BLaER1 (cell line): ENCODE measurements at regions not wholly inside any gene's neighbourhood (a gene's known extent, or its start where the extent isn't known, plus 50 kb on each side); places are given as distances from the start of the nearest gene placed in this dataset.

Source experiments
- H3K27ac ChIP-seq: shearing (Covaris generic); formaldehyde crosslinking; 2 replicates; pipeline ENCODE4 v1.8.1; 2022
- H3K27me3 ChIP-seq: shearing (Covaris generic); formaldehyde crosslinking; 2 replicates; pipeline ENCODE4 v1.8.1; 2022
- H3K36me3 ChIP-seq: shearing (Covaris generic); formaldehyde crosslinking; 2 replicates; pipeline ENCODE4 v1.8.1; 2022
- H3K4me1 ChIP-seq: shearing (Covaris generic); formaldehyde crosslinking; 2 replicates; pipeline ENCODE4 v1.8.1; 2022
- H3K4me2 ChIP-seq: shearing (Covaris generic); formaldehyde crosslinking; 2 replicates; pipeline ENCODE4 v1.8.1; 2022
- H3K4me3 ChIP-seq: shearing (Covaris generic); formaldehyde crosslinking; 2 replicates; pipeline ENCODE4 v1.8.1; 2022
- H3K9ac ChIP-seq: shearing (Covaris generic); formaldehyde crosslinking; 2 replicates; pipeline ENCODE4 v1.8.1; 2022
- H3K9me3 ChIP-seq: shearing (Covaris generic); formaldehyde crosslinking; 2 replicates; pipeline ENCODE4 v1.8.1; 2022
- H4K20me1 ChIP-seq: shearing (Covaris generic); formaldehyde crosslinking; 2 replicates; pipeline ENCODE4 v1.8.1; 2022
- Cebpa-rat ChIP-seq: shearing (Covaris generic); IDR thresholded peaks from 2 replicates; pipeline ENCODE4 v1.8.1; 2022

DNA sequence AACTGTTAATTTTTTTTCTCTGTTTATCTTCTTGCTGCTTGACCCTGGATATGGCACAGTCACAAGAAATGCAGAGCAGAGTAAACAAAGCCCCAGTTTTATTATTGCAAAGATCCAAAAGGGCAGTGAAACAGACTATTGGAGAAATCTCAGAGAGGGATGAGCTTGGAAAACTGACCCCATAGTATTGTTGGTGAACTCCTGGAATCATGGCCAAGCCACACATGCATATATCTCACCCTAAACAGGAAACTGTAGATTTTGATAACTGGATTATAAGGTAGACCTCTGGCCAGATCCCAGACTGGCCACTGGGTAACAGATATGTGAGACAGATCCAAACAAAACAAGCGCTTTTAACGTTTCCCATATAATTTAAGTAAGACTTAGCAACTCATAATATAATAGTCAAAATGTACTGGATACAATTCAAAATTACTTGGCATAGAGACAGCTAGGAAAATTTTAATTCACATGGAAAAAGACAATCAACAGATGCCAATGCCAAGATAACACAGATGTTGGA lies 263.5 kb upstream of the SEMA6A start:
- Histone ChIP-seq H3K9me3 (no peaks in the 10 kb centered on the region), H3K4me3 (no peak overlapping the region), H3K9ac (no peak overlapping the region), H3K4me1 (no peaks in the 10 kb centered on the region), H4K20me1 (no peaks in the 10 kb centered on the region), H3K27ac (no peak overlapping the region), H3K36me3 (no peaks in the 10 kb centered on the region), H3K4me2 (no peak overlapping the region), H3K27me3 (no peaks in the 10 kb centered on the region)
- TF ChIP-seq Cebpa-rat: no peak

DNA sequence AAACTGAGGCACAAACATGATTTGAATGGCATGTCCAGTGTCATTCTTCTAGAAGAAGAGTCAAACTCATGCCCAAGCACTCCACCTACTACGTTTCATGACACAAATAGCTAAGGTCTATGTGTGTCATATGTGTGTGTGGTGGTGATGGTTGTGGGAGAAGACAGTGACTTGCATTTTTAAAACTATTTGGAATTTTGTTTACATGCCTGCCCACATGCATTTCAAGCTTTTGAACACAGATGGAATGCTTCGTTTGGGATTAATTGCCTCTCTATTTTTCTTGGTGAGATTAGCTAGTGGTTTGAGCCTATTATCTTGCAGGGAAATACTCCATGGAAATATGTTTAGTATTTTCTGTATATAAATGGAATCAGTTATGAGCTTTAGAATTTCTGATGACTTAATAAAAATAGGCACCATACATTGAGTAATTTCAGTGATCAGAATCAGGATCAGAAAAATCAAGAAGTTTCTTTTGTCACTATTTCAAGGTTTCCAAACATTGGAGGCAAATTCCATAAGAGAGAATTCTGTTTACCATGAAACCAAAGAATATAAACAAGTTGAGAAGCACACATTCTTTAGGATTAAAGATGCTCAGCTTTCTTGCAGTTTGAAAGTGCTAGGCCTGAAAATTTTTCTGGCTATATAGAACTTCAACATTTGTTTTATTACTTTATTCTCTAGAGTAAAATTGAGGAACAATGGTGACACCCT lies 260.3 kb upstream of the SEMA6A start:
- H3K27me3 ChIP-seq: no peaks in the 10 kb centered on the region
- H3K4me1 ChIP-seq: no peaks in the 10 kb centered on the region
- H3K9ac ChIP-seq: no peak overlapping the region
- H3K4me3 ChIP-seq: no peak overlapping the region
- H3K27ac ChIP-seq: no peak overlapping the region
- no peaks in the 10 kb centered on the region for H3K36me3 ChIP-seq
- no peak overlapping the region for H3K4me2 ChIP-seq
- TF ChIP-seq Cebpa-rat: no peak
- no peaks in the 10 kb centered on the region for H3K9me3 ChIP-seq
- no peaks in the 10 kb centered on the region for H4K20me1 ChIP-seq

DNA sequence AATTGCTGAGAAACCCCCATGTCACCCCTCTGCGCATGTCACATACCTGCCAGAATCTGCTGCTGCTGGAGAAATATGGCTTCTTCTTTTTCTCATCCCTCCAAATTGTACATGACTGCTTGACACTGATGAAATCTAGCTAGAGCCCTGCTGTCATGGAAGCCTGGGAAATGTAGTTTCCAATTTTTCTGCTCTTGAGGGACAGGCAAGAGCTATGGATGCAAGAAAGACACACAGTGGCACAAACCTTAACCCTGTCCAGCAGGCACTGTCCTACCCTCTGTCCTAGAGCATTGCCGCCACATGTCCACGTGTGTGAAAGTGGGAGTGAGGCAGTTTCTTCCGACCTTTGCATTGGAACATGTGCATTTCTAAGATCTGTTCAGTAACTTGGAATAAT lies 255.5 kb upstream of the SEMA6A start:
- Histone ChIP-seq H3K27ac (no peak overlapping the region), H3K4me3 (no peak overlapping the region), H3K36me3 (no peaks in the 10 kb centered on the region), H3K9ac (no peak overlapping the region), H3K9me3 (no peaks in the 10 kb centered on the region), H3K27me3 (no peaks in the 10 kb centered on the region), H3K4me2 (no peak overlapping the region), H4K20me1 (no peaks in the 10 kb centered on the region), H3K4me1 (no peaks in the 10 kb centered on the region)
- TF ChIP-seq Cebpa-rat: no peak

DNA sequence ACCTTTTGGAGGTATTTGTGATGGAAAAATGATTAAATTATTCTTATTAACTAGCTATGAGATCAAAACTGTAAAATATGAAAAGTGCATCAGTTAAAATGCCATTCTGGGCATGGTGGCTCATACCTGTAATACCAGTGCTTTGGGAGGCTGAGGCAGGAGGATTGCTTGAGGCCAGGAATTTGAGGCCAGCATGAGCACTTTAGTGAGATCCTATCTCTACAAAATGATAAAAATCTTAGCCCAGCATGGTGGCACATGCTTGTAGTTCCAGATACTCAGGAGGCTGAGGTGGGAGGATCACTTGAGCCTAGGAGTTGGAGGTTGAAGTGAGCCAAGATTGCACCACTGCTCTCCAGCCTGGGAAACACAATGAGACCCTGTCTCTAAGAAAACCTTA lies 252.5 kb upstream of the SEMA6A start:
- H3K9ac ChIP-seq: no peak overlapping the region
- TF ChIP-seq Cebpa-rat: no peak

DNA sequence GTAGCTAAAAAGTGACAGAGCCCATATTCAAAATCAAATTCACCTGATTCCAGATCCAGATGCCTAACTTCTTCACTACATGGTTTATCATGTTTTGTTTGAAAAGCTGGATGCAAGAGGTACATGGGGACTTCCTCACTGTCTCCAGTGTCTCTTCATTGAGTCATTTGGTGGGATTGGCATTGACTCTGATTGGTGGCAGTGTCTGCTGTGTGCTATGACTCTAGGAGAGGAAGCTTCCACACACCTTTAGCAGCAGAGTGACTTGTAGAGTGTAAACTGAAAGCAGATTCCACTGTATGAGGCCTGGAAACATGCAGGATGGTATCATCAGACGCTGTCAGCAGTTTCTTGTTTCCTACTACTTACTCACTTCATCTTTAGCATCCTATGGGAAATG lies 250.9 kb upstream of the SEMA6A start:
- Histone ChIP-seq H3K36me3 (no peaks in the 10 kb centered on the region), H4K20me1 (no peaks in the 10 kb centered on the region), H3K9ac (no peak overlapping the region), H3K4me3 (no peak overlapping the region), H3K27me3 (no peaks in the 10 kb centered on the region), H3K4me2 (no peak overlapping the region), H3K27ac (no peak overlapping the region), H3K9me3 (no peaks in the 10 kb centered on the region), H3K4me1 (no peaks in the 10 kb centered on the region)
- no peak for TF ChIP-seq Cebpa-rat

More for the DNA sequence above, 252.5 kb upstream of the SEMA6A start:
- no peaks in the 10 kb centered on the region for H3K27me3 ChIP-seq
- no peaks in the 10 kb centered on the region for H4K20me1 ChIP-seq
- no peaks in the 10 kb centered on the region for H3K36me3 ChIP-seq
- H3K27ac ChIP-seq: no peak overlapping the region
- H3K9me3 ChIP-seq: no peaks in the 10 kb centered on the region
- no peak overlapping the region for H3K4me2 ChIP-seq
- no peak overlapping the region for H3K4me3 ChIP-seq
- H3K4me1 ChIP-seq: no peaks in the 10 kb centered on the region

DNA sequence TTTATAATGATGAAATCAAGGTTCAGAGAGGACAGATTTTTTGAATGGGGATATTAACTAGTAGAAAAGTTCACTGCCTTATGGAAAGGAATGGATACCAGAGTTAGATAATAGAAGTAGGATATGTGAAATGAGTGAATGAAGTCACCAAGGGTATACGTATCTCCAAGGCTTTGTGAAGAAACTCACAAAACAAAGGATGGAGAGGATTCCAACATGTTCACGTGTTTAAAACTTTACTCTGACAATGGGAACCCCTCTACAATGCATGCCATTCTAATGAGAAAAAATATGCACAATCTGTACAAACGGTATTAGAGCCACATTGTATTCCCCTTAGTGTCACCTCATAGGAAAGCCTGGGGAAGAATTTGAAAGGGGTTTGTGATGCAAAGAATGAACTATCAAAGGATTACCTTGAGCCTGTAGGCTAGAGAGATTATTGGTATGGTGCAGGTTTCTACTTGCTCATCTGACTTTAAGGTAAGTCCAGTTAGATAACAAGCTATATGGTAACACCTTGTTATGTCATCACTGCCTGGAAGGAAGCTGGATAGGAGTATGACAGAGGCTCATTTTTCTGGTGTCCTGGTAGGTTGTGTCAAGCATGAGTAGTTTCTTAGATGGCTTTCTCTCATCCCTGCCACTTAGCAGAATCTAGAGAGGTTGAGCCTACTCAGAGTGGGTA lies 250.3 kb upstream of the SEMA6A start:
- Histone ChIP-seq H3K36me3 (no peaks in the 10 kb centered on the region), H3K27me3 (no peaks in the 10 kb centered on the region), H3K27ac (no peak overlapping the region), H3K4me2 (no peak overlapping the region), H3K4me1 (no peaks in the 10 kb centered on the region), H3K4me3 (no peak overlapping the region), H4K20me1 (no peaks in the 10 kb centered on the region), H3K9me3 (no peaks in the 10 kb centered on the region), H3K9ac (no peak overlapping the region)
- TF ChIP-seq Cebpa-rat: no peak

DNA sequence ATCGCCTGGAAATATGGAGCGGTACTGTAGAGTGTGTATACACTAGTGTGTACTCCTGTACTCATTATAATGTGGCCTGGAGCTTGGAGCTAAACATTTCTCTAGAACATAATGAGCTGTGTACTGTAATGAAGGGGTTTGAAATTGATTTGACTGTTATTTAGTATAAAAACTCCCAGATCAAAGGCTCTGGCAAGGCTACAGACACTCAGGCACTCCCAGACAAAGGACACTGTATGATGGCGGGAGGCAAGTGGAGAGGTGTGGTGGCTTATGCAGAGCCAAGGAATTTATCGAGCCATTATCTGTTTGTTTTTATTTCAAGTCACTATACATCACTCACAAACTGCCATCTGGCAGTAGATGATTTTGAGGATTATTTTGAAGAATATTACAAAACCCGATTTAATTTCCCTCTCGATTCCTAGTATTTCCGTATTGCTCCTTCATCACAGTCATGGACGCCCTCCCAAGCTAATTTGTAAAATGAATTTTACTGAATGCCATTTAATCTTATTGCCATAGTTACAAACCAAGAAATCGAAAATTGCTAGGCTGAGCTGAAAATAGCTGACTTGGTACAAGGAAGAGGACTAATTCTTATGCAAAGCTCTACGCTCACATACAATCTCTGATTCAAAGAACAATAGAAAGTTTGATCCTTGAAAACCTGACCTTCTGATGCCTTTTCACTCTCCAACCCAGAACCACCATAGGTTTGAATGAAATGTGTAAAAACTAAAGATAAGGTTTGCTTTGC lies 240.2 kb upstream of the SEMA6A start:
- no peak overlapping the region for H3K27ac ChIP-seq
- TF ChIP-seq Cebpa-rat: no peak
- H3K4me1 ChIP-seq: no peaks in the 10 kb centered on the region
- H3K36me3 ChIP-seq: no peaks in the 10 kb centered on the region
- no peak overlapping the region for H3K4me2 ChIP-seq
- no peak overlapping the region for H3K4me3 ChIP-seq
- H4K20me1 ChIP-seq: no peaks in the 10 kb centered on the region
- H3K9me3 ChIP-seq: no peaks in the 10 kb centered on the region
- H3K27me3 ChIP-seq: no peaks in the 10 kb centered on the region
- no peak overlapping the region for H3K9ac ChIP-seq

DNA sequence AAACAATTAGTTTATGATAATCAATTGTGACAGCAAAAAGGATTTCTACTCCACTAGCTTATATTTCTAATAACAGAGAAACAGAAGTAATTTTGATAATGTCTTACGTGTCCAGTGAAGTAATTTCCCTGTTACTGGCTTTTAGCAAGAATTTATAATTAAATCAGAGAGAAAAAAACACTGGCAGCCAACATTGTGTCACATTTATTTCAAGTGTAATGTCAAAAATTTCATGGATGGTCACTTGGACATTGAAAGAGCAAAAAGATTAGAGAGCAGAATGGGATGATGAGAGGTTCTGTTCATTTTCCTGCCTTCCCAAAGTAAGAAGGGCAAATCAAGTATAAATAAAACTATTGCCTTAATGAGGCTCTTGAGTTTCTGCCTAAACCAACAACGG lies 239.3 kb upstream of the SEMA6A start:
- Histone ChIP-seq H3K27me3 (no peaks in the 10 kb centered on the region), H4K20me1 (no peaks in the 10 kb centered on the region), H3K36me3 (no peaks in the 10 kb centered on the region), H3K4me3 (no peak overlapping the region), H3K9ac (no peak overlapping the region), H3K27ac (no peak overlapping the region), H3K4me2 (no peak overlapping the region), H3K9me3 (no peaks in the 10 kb centered on the region), H3K4me1 (no peaks in the 10 kb centered on the region)
- no peak for TF ChIP-seq Cebpa-rat

DNA sequence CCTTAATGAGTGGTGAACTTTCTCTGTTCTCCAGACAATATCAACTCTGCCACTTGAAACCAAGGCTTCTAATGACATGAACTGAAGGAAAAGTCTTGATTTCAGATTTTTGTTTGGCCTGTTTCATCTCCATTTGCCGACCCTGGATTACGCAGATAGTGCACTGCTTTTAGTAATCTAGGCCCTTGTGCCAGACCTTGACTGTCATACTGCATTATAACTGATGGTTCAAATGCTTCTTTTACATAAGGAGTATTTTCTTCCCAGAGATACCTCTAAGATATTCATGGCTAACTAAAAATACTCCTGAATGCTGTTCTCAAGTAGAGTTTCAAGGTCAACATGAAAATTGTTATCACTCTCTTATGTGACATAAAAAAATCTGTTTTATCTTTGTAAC lies 238.7 kb upstream of the SEMA6A start:
- H3K27me3 ChIP-seq: no peaks in the 10 kb centered on the region
- H3K4me3 ChIP-seq: no peak overlapping the region
- no peak overlapping the region for H3K9ac ChIP-seq
- no peak overlapping the region for H3K27ac ChIP-seq
- H3K4me2 ChIP-seq: no peak overlapping the region
- no peaks in the 10 kb centered on the region for H3K4me1 ChIP-seq
- H3K36me3 ChIP-seq: no peaks in the 10 kb centered on the region
- H3K9me3 ChIP-seq: no peaks in the 10 kb centered on the region
- no peak for TF ChIP-seq Cebpa-rat
- H4K20me1 ChIP-seq: no peaks in the 10 kb centered on the region

DNA sequence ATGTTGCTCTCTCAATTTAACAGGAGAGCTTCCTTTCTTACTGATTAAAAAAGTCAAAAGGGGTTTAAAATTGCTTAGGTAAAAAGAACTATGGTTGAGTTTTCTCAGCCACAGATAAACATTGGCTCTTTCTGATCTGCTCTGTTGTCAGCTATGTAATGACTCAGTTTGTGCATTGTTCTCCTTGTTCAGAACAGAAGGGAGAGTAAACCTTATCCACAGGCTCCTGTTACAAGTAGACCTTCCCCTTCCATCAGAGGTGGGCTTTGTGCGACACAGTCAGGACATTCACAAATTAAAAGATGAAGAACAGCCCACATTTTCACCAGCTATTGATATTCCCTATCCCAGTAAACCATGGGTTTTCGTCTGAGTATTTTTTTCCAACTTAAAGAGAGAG lies 236.3 kb upstream of the SEMA6A start:
- no peak for TF ChIP-seq Cebpa-rat
- Histone ChIP-seq H4K20me1 (no peaks in the 10 kb centered on the region), H3K4me1 (no peaks in the 10 kb centered on the region), H3K4me2 (no peak overlapping the region), H3K36me3 (no peaks in the 10 kb centered on the region), H3K9me3 (no peaks in the 10 kb centered on the region), H3K27me3 (no peaks in the 10 kb centered on the region), H3K9ac (no peak overlapping the region), H3K4me3 (no peak overlapping the region), H3K27ac (no peak overlapping the region)
